BE2C (cell line): ENCODE measurements at regions not wholly inside any gene's neighbourhood (a gene's known extent, or its start where the extent isn't known, plus 50 kb on each side); places are given as distances from the start of the nearest gene placed in this dataset.
"Not testable (repeated sequence)": the region's sequence is repeated elsewhere in the genome, so short reads cannot be mapped to it uniquely, and the experiment has no call there.

Source experiments
- DNase-seq: peaks from one replicate; pipeline ENCODE4 v3.0.0-alpha.2; 2020
- H3K27me3 ChIP-seq: fragments of 250-450 bp; sonication (Bioruptor Pico); 2 replicates; pipeline ENCODE4 v1.5.1; 2020; ENCODE audit warnings: mild to moderate bottlenecking
- H3K36me3 ChIP-seq: fragments of 250-450 bp; sonication (Bioruptor Pico); 2 replicates; pipeline ENCODE4 v1.5.1; 2020; ENCODE audit warnings: mild to moderate bottlenecking
- H3K4me1 ChIP-seq: fragments of 250-450 bp; sonication (Bioruptor Pico); 2 replicates; pipeline ENCODE4 v1.5.1; 2020
- H3K4me3 ChIP-seq: 2 replicates; pipeline ENCODE4 v1.5.1; 2011; ENCODE audit warnings: low read depth, low read length
- H3K9me3 ChIP-seq: fragments of 250-450 bp; sonication (Bioruptor Pico); 2 replicates; pipeline ENCODE4 v1.5.1; 2020
- TF ChIP-seq, protein P1 (sequence below): IDR thresholded peaks from 2 replicates; pipeline ENCODE4 v1.5.1; 2012; ENCODE audit warnings: mild to moderate bottlenecking, low read depth, low read length

DNA sequence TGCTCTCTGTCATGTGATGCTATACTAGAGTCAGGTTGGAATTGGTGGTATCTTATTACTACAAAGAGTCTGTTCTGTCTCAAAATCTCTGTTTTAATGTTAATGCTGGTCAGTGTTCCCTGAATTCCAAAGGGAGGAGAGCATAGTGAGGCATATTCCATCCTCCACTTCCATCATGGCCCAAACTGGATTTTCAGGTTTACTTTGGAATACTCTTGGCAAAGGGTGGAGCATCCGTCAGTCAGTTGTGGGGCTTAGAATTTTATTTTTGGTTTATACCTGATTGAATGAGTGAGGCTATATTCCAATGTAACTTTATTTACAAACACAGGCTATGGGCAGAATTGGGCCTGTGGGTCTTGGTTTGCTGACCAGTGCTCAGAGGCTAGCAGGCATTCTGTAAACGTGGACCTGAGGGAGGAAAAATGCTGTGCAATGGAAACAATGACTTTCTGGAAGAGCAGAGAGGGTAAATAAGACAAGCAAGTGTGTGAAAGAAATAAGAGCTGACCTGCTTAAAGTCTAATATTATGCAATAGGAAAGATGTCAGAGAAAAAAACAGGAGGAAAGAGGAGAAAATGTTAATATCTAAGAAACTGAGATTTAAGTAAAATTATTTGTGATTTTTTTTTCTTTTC, 106.2 kb upstream of the CLINT1 start:
- Histone ChIP-seq H3K4me1 (peaks cover 22% of the 10 kb centered on the region), H3K4me3 (no peak overlapping the region), H3K27me3 (no peaks in the 10 kb centered on the region), H3K36me3 (no peaks in the 10 kb centered on the region), H3K9me3 (no peaks in the 10 kb centered on the region)
- TF ChIP-seq, protein P1, sequence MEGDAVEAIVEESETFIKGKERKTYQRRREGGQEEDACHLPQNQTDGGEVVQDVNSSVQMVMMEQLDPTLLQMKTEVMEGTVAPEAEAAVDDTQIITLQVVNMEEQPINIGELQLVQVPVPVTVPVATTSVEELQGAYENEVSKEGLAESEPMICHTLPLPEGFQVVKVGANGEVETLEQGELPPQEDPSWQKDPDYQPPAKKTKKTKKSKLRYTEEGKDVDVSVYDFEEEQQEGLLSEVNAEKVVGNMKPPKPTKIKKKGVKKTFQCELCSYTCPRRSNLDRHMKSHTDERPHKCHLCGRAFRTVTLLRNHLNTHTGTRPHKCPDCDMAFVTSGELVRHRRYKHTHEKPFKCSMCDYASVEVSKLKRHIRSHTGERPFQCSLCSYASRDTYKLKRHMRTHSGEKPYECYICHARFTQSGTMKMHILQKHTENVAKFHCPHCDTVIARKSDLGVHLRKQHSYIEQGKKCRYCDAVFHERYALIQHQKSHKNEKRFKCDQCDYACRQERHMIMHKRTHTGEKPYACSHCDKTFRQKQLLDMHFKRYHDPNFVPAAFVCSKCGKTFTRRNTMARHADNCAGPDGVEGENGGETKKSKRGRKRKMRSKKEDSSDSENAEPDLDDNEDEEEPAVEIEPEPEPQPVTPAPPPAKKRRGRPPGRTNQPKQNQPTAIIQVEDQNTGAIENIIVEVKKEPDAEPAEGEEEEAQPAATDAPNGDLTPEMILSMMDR, result no peak
- DNase-seq, result no peak

DNA sequence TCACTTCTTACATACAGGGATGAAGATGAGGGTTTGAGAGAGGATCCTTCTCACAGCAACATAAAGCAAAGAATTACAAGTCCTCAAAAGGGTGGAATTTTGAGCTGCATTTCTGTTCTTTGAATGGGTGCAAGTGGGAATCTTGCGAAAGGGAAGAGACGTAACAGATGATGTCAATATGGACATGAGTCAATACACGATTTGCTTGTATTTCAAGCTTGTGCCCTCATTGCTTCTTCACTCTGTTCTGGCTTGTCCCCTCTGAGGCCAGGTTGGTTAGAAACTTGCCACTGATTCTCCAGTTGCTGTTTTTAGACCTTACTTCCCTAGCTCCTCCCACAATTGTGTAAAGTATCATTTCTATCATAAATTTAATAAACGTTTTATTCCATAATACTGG, 104.8 kb upstream of the CLINT1 start:
- no peaks in the 10 kb centered on the region for H3K36me3 ChIP-seq
- no peak overlapping the region for H3K4me3 ChIP-seq
- TF ChIP-seq, protein P1, result no peak
- H3K9me3 ChIP-seq, result no peaks in the 10 kb centered on the region
- H3K27me3 ChIP-seq, result no peaks in the 10 kb centered on the region
- no peak for DNase-seq
- H3K4me1 ChIP-seq, result peaks cover 30% of the 10 kb centered on the region

DNA sequence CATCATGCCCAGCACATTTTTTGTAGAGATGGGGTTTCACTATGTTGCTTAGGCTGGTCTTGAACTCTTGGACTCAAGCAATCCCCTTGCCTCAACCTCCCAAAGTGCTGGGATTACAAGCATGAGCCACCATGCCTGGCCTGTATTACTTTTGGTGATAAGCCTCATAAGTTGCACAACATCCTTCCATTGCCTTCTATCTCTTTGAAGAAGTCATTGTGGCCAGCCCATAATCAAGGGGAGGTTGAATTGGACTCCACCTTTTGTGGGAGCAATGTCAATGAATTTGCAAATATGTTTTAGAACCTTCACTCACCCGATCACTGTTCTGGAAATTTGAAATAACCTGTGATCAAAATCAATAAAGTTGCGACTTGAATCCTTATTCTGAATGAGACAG, 104.3 kb upstream of the CLINT1 start:
- no peaks in the 10 kb centered on the region for H3K9me3 ChIP-seq
- no peaks in the 10 kb centered on the region for H3K36me3 ChIP-seq
- H3K4me3 ChIP-seq, result no peak overlapping the region
- no peaks in the 10 kb centered on the region for H3K27me3 ChIP-seq
- TF ChIP-seq, protein P1, result no peak
- DNase-seq, result no peak
- H3K4me1 ChIP-seq, result peaks cover 30% of the 10 kb centered on the region

DNA sequence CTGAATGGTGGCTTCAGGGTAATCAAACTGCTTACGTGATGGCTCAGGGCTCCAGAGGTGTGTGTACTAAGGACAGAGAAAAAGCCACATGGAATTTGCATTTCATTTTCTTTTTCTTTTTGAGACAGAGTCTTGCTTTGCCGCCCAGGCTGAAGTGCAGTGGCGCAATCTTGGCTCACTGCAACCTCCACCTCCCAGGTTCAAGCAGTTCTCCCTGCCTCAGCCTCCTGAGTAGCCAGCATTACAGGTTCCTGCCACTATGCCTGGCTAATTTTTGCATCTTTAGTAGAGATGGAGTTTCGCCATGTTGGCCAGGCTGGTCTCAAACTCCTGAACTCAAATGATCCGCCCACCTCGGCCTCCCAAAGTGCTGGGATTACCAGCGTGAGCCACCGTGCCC, 103.7 kb upstream of the CLINT1 start:
- H3K4me3 ChIP-seq, H3K27me3 ChIP-seq, H3K9me3 ChIP-seq, H3K36me3 ChIP-seq, DNase-seq: not testable (repeated sequence)
- peaks cover 30% of the 10 kb centered on the region for H3K4me1 ChIP-seq

DNA sequence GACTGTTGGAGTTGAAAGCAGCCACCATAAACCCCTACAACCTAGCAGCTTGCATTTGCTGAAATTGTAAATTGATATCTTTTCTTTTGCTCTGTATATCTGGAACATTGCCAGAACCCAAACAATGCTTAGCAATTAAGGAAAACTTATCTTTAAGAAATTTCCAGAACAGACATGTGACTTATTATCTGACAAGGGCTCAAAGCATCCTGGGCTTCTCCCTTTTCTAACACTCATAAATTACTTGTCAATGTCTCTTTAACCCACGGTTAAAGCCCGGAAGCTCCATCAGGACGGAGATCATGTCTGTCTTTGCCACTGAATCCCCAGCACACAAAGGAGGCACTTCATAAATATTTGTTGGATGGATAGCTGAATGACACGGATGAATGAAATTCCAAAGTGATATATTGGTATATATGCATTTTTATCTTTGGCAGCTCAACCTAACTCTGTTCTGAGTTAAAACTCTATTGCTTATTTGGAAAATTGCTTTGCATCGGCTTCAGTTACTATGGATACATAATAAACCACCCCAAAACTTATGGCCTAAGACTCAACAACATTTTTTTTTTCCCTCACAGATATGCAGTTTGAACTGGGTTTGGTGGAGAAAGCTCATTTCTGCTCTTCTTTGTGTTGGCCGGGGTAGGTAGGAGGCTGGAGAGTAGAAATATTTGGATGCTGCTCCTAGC, 103.1 kb upstream of the CLINT1 start:
- TF ChIP-seq, protein P1, result no peak
- no peaks in the 10 kb centered on the region for H3K9me3 ChIP-seq
- peak overlapping the region; percentile 45 for H3K4me3 ChIP-seq
- peaks cover 33% of the 10 kb centered on the region for H3K4me1 ChIP-seq
- peak; percentile 69 for DNase-seq
- H3K36me3 ChIP-seq, result no peaks in the 10 kb centered on the region
- H3K27me3 ChIP-seq, result no peaks in the 10 kb centered on the region

DNA sequence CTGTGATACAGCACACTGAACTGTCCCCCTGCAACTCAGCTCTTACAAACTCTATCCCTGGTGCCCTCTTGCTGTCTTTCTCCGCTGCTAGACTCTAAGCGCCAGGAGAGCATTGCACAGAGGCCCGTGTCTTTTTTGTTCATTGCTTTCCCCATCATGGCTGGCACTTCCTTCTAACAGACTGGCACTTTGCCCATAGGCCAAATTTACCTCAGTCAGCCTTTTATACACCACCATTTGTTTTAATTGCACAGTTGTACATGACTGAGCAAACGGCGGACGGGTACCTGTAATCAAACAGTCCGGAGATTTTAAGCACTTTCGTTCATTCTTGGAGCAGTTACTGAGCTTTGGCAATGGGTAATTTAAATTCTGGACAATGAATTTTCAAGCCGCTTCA, 102.2 kb upstream of the CLINT1 start:
- H3K36me3 ChIP-seq, result no peaks in the 10 kb centered on the region
- TF ChIP-seq, protein P1, result no peak
- peaks cover 38% of the 10 kb centered on the region for H3K4me1 ChIP-seq
- H3K27me3 ChIP-seq, result no peaks in the 10 kb centered on the region
- peak; percentile 56 for DNase-seq
- H3K4me3 ChIP-seq, result peak overlapping the region; percentile 45
- H3K9me3 ChIP-seq, result no peaks in the 10 kb centered on the region
